OCI-LY7 (cell line): ENCODE measurements at regions not wholly inside any gene's neighbourhood (a gene's known extent, or its start where the extent isn't known, plus 50 kb on each side); places are given as distances from the start of the nearest gene placed in this dataset.

ENCODE experiments used
- BruUV-seq: library from RNA; stranded (reverse); fragments of 400-500 nt; replicated peaks from 2 replicates; lab custom pipeline; 2021; lab: Mats Ljungman, UMichigan
- CTCF ChIA-PET: fragments of 300-600 bp; sonication (Branson Sonifier 250); formaldehyde crosslinking; loops from one replicate; lab custom pipeline; 2022; ENCODE audit warnings: antibody characterized with exemption; ENCODE audit not compliant: unreplicated experiment; lab: Charles Lee
- POLR2A ChIA-PET: fragments of 300-600 bp; sonication (Branson Sonifier 250); formaldehyde crosslinking; loops from one replicate; lab custom pipeline; 2022; ENCODE audit warnings: antibody characterized with exemption; lab: Charles Lee
- DNase-seq: peaks from one replicate; pipeline ENCODE4 v3.0.0-alpha.2; 2015; ENCODE audit warnings: low spot score
- H2AFZ ChIP-seq: fragments of 200-600 bp; sonication (generic), shearing (Covaris generic); 2 replicates; pipeline ENCODE4 v1.6.1; 2014; ENCODE audit warnings: mild to moderate bottlenecking, antibody characterized with exemption, low read length, moderate library complexity
- H3K27ac ChIP-seq: fragments of 200-600 bp; sonication (generic); 2 replicates; pipeline ENCODE4 v1.5.1; 2014; ENCODE audit warnings: mixed run types, low read depth, mild to moderate bottlenecking, moderate library complexity, low read length, inconsistent platforms; ENCODE audit not compliant: poor library complexity, severe bottlenecking
- H3K36me3 ChIP-seq: fragments of 200-600 bp; sonication (generic); 2 replicates; pipeline ENCODE4 v1.6.1; 2014; ENCODE audit warnings: mild to moderate bottlenecking, antibody characterized with exemption, low read length, moderate library complexity, mixed read lengths; ENCODE audit not compliant: insufficient read depth
- H3K4me1 ChIP-seq: fragments of 200-600 bp; sonication (generic); 2 replicates; pipeline ENCODE4 v1.5.1; 2014; ENCODE audit warnings: mild to moderate bottlenecking, low read length; ENCODE audit not compliant: insufficient read depth, poor library complexity, severe bottlenecking
- H3K4me2 ChIP-seq: fragments of 200-600 bp; sonication (generic); 2 replicates; pipeline ENCODE4 v1.6.1; 2014; ENCODE audit warnings: mild to moderate bottlenecking, low read length
- H3K4me3 ChIP-seq: fragments of 200-600 bp; sonication (generic); 2 replicates; pipeline ENCODE4 v1.5.1; 2014; ENCODE audit warnings: mild to moderate bottlenecking, low read depth, low read length; ENCODE audit not compliant: poor library complexity, severe bottlenecking
- H3K79me2 ChIP-seq: fragments of 200-600 bp; sonication (generic); 2 replicates; pipeline ENCODE4 v1.6.1; 2016; ENCODE audit warnings: low read depth, mild to moderate bottlenecking, low read length, moderate library complexity, mixed read lengths; ENCODE audit not compliant: insufficient read depth
- H3K9me2 ChIP-seq: fragments of 200-600 bp; sonication (generic); 2 replicates; pipeline ENCODE4 v1.6.1; 2016; ENCODE audit warnings: mild to moderate bottlenecking, low read length, mixed read lengths; ENCODE audit not compliant: insufficient read depth
- H3K9me3 ChIP-seq: fragments of 200-600 bp; sonication (generic); 2 replicates; pipeline ENCODE4 v1.6.1; 2014; ENCODE audit warnings: mild to moderate bottlenecking, mixed run types, low read length, mixed read lengths
- H4K20me1 ChIP-seq: fragments of 200-600 bp; sonication (generic); 2 replicates; pipeline ENCODE4 v1.6.1; 2014; ENCODE audit warnings: mild to moderate bottlenecking, antibody characterized with exemption, low read length, moderate library complexity, mixed read lengths; ENCODE audit not compliant: insufficient read depth
- CTCF ChIP-seq: fragments of 200-600 bp; sonication (generic); conservative IDR thresholded peaks from 2 replicates; pipeline ENCODE4 v1.5.1; 2014; ENCODE audit warnings: mild to moderate bottlenecking, antibody characterized with exemption, low read length, moderate library complexity, mixed read lengths
- EZH2phosphoT487 ChIP-seq: fragments of 200-600 bp; sonication (generic); IDR thresholded peaks from 2 replicates; pipeline ENCODE4 v1.6.1; 2018; ENCODE audit warnings: low read depth, borderline replicate concordance, mild to moderate bottlenecking, mixed run types, antibody characterized with exemption, low read length, moderate library complexity, mixed read lengths
- intact Hi-C: fragments of 100-400 bp; cut with micrococcal nuclease; formaldehyde crosslinking; loops from one replicate; pipeline ENCODE4 v1.10.0; 2022; ENCODE audit not compliant: unreplicated experiment

GRCh38 chr16:86357950-86358349, 152.4 kb upstream of the FOXF1 start:
- ChIA-PET POLR2A (no interaction called here), CTCF (no interaction called here)
- DNase-seq: no peak
- Histone ChIP-seq H3K4me1 (no peaks in the 10 kb centered on the region), H2AFZ (no peak overlapping the region), H3K27ac (no peak overlapping the region), H3K4me3 (no peak overlapping the region), H3K79me2 (no peaks in the 10 kb centered on the region), H4K20me1 (no peaks in the 10 kb centered on the region), H3K4me2 (no peak overlapping the region), H3K36me3 (no peaks in the 10 kb centered on the region), H3K9me2 (no peaks in the 10 kb centered on the region), H3K9me3 (no peaks in the 10 kb centered on the region)
- TF ChIP-seq CTCF: no peak
- TF ChIP-seq EZH2phosphoT487: no peak
- intact Hi-C loops: no loop called here
- BruUV-seq: no TSS peak

- Histone ChIP-seq H4K20me1 (no peaks in the 10 kb centered on the region), H3K9me3 (no peaks in the 10 kb centered on the region), H3K79me2 (no peaks in the 10 kb centered on the region), H3K4me3 (no peak overlapping the region), H3K9me2 (no peaks in the 10 kb centered on the region), H3K36me3 (no peaks in the 10 kb centered on the region), H2AFZ (no peak overlapping the region), H3K4me2 (no peak overlapping the region), H3K4me1 (no peaks in the 10 kb centered on the region), H3K27ac (no peak overlapping the region)
- POLR2A ChIA-PET: no interaction called here
- no peak for TF ChIP-seq CTCF
- no peak for TF ChIP-seq EZH2phosphoT487
- no peak for DNase-seq
- intact Hi-C loops: no loop called here
- CTCF ChIA-PET: no interaction called here
- BruUV-seq: no TSS peak
These were observed 150.8 kb upstream of the FOXF1 start for GRCh38 chr16:86359571-86359970.

- no peaks in the 10 kb centered on the region for H3K36me3 ChIP-seq
- ChIA-PET CTCF (no interaction called here), POLR2A (no interaction called here)
- H2AFZ ChIP-seq: no peak overlapping the region
- H3K79me2 ChIP-seq: no peaks in the 10 kb centered on the region
- no TSS peak for BruUV-seq
- no peaks in the 10 kb centered on the region for H3K4me1 ChIP-seq
- no peak overlapping the region for H3K4me3 ChIP-seq
- H3K27ac ChIP-seq: no peak overlapping the region
- no peaks in the 10 kb centered on the region for H4K20me1 ChIP-seq
- no peak for DNase-seq
- H3K9me2 ChIP-seq: no peaks in the 10 kb centered on the region
- peak overlapping the region; percentile 1; the same call in 1 of the 2 replicates for H3K4me2 ChIP-seq
- TF ChIP-seq EZH2phosphoT487 (no peak), CTCF (no peak)
- H3K9me3 ChIP-seq: no peaks in the 10 kb centered on the region
- intact Hi-C loops: no loop called here
These were observed 148.0 kb upstream of the FOXF1 start for GRCh38 chr16:86362155-86362849.
